ENCODE measurements at regions not wholly inside any gene's neighbourhood (a gene's known extent, or its start where the extent isn't known, plus 50 kb on each side); places are given as distances from the start of the nearest gene placed in this dataset.

DNA sequence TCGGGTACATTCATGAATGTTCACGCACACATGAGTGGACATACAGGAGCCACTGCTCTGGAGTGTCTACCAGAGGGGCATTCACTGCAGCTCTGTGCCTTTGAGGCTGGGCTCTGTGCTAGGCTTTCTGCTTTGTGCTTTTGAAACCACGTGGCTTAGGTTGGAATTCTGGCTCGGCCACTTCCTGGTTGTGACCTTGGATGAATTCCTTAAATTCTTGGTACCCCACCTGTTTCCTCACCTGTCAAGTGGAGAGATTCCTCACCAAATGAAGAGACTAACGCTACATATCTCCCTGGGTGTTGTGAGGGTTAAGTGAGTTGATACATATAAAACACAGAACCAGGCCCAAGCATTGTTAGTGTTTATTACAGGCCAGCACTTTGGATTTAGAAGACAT lies 842.8 kb downstream of the VRK1 start:
- ATAC-seq (ENCODE audit: low read depth) (no peak), DNase-seq (ENCODE audit: low spot score in 2 of 2) (no peak)
- H3K4me1 Mint-ChIP-seq, result no peaks in the 10 kb centered on the region
- no peaks in the 10 kb centered on the region for H3K27me3 Mint-ChIP-seq
- no peaks in the 10 kb centered on the region for H3K36me3 Mint-ChIP-seq
- no peak overlapping the region for H3K4me3 Mint-ChIP-seq
- H3K9me3 Mint-ChIP-seq, result peaks cover 3% of the 10 kb centered on the region
- no peak overlapping the region for H3K27ac Mint-ChIP-seq

DNA sequence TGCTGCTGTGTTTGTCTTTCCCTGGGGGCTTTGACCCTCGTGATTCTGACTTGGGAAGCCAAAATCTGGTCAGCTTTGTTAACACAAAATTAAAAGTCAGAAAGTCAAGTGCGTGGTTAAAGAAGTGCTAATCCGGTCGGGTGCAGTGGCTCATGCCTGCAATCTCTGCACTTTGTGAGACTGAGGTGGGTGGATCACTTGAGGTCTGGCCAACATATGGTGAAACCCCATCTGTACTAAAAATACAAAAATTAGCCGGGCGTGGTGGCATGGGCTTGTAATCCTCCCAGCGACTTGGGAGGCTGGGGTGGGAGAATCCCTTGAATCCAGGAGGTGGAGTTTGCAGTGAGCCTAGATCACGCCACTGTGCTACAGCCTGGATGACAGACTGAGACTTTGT lies 844.6 kb downstream of the VRK1 start:
- no peak for ATAC-seq (ENCODE audit: low read depth)
- no peaks in the 10 kb centered on the region for H3K4me1 Mint-ChIP-seq
- no peak for DNase-seq (ENCODE audit: low spot score in 2 of 2)
- H3K9me3 Mint-ChIP-seq, result peaks cover 3% of the 10 kb centered on the region
- no peak overlapping the region for H3K27ac Mint-ChIP-seq
- H3K27me3 Mint-ChIP-seq, result no peaks in the 10 kb centered on the region
- H3K4me3 Mint-ChIP-seq, result no peak overlapping the region
- H3K36me3 Mint-ChIP-seq, result no peaks in the 10 kb centered on the region

DNA sequence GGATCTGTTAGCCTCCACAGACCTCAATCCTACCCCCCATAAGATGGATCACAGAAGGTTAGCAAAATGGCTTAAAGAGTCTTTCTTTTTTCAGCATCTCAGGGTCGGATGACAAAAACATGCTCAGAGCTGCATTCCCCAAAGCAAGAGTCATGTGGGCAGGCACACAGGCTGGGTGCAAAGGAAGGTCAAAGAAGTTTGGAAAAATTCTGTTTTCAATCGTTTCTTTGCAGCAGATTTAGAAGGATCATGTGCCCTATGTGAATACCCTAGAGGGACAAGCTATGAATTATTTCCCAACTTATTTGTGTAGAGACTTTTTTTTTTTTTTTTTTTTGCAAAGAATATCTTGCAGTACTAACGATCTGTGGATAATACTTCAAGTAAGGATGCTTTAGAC lies 845.4 kb downstream of the VRK1 start:
- H3K36me3 Mint-ChIP-seq, result no peaks in the 10 kb centered on the region
- no peaks in the 10 kb centered on the region for H3K4me1 Mint-ChIP-seq
- no peaks in the 10 kb centered on the region for H3K9me3 Mint-ChIP-seq
- no peaks in the 10 kb centered on the region for H3K27me3 Mint-ChIP-seq
- ATAC-seq (ENCODE audit: low read depth) (no peak), DNase-seq (ENCODE audit: low spot score in 2 of 2) (no peak)
- no peak overlapping the region for H3K27ac Mint-ChIP-seq
- H3K4me3 Mint-ChIP-seq, result no peak overlapping the region

DNA sequence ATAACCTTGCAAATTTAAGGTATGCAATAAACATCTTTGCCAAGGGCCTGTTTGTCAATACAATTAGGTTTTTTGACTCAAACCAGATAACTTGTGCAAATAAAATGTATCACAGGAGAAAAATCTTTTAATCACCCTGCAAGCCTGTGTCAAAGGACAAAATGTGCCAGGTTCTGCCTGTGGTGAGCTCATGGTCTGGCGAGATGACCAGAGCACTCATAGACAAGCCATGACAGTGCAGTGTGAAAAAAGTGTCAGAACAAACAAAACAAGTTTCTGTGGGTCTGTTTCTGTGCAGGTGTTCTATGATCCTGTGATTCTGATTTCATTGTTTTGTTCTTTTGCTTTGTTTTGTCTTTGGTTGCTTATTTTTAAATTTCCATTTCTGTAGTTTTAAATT lies 847.2 kb downstream of the VRK1 start:
- H3K27ac Mint-ChIP-seq, result no peak overlapping the region
- no peaks in the 10 kb centered on the region for H3K9me3 Mint-ChIP-seq
- H3K4me1 Mint-ChIP-seq, result no peaks in the 10 kb centered on the region
- no peak for DNase-seq (ENCODE audit: low spot score in 2 of 2)
- no peak overlapping the region for H3K4me3 Mint-ChIP-seq
- ATAC-seq (ENCODE audit: low read depth), result no peak
- no peaks in the 10 kb centered on the region for H3K36me3 Mint-ChIP-seq
- no peaks in the 10 kb centered on the region for H3K27me3 Mint-ChIP-seq

DNA sequence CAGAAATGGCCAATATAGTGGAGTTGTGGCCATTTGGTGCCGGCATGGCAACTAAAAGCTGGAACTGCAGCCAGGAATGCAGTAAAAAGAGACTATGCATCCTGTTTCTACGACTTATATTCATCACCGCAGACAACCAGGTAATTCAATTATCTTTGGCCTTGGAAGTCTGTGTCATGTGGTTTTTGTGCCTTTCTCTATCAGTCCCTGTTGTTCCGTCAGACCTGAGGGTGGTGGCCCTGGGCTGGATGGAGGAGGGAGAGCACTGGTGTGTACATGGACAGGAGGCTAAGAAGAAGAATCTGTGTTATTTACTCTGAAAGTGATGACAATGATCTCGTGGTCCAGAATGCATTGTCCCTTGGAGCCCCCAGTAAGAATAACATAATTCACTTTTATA lies 852.6 kb downstream of the VRK1 start:
- H3K36me3 Mint-ChIP-seq, result no peaks in the 10 kb centered on the region
- ATAC-seq (ENCODE audit: low read depth), result no peak
- no peak overlapping the region for H3K4me3 Mint-ChIP-seq
- no peak for DNase-seq (ENCODE audit: low spot score in 2 of 2)
- no peaks in the 10 kb centered on the region for H3K4me1 Mint-ChIP-seq
- H3K27ac Mint-ChIP-seq, result no peak overlapping the region
- H3K27me3 Mint-ChIP-seq, result no peaks in the 10 kb centered on the region
- peaks cover 3% of the 10 kb centered on the region for H3K9me3 Mint-ChIP-seq

DNA sequence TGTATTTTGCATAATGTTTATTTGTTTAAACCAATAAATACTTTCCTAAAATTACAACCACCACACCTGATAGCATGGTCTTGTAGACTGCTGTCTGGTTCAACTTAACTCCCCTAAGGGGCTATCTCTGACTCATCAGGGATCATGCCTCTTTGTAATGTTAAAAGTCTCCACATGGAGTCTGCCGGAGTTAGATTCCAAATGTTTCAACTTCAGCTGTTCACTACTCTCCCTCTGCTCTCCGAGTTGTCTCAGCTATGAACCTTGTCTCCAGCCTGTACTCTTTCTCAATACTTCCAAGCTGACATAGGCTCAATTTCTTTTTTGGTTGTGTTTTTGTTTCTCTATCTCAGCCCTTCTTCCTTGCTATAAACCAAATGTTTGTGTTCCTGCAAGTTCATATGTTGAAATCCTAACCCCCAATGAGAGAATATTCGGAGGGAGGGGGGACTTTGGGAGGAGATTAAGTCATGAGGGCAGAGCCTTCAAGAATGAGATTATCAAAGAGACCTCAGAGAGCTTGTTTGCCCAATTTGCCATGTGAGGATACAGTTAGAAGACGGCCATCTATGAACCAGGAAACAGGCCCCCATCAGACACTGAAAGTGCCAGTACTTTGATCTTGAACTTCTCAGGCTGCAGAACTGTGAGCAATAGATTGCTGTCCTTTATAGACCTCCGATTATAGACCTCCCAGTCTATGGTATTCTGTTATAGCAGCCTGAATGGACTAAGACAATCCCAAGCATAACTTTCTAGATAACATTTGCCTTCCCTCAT lies 858.2 kb downstream of the VRK1 start:
- H3K27me3 Mint-ChIP-seq, result no peaks in the 10 kb centered on the region
- ATAC-seq (ENCODE audit: low read depth) (no peak), DNase-seq (ENCODE audit: low spot score in 2 of 2) (no peak)
- H3K4me1 Mint-ChIP-seq, result no peaks in the 10 kb centered on the region
- H3K9me3 Mint-ChIP-seq, result peaks cover 5% of the 10 kb centered on the region
- H3K27ac Mint-ChIP-seq, result no peak overlapping the region
- no peaks in the 10 kb centered on the region for H3K36me3 Mint-ChIP-seq
- H3K4me3 Mint-ChIP-seq, result no peak overlapping the region

DNA sequence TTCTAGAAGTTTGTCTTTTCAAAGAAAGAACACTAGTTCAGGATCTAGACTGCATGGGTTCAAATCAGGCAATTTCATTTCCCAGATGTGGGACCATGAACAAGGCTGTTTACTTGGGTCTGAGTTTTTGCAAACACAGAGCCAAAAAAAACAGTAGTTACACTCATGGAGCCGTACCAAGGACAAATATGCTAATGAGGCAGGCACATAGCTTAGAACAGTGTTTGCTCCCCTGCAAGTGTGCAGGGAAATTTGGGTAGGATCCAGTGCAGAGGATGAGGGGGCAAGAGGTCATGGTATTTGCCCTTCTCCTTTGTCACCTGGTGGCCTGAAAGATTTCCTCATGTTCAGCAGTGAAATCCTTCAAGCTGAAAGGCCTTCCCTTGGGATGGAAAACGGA lies 860.4 kb downstream of the VRK1 start:
- H3K36me3 Mint-ChIP-seq, result no peaks in the 10 kb centered on the region
- H3K4me1 Mint-ChIP-seq, result no peaks in the 10 kb centered on the region
- H3K27ac Mint-ChIP-seq, result no peak overlapping the region
- no peak overlapping the region for H3K4me3 Mint-ChIP-seq
- peaks cover 2% of the 10 kb centered on the region for H3K9me3 Mint-ChIP-seq
- DNase-seq (ENCODE audit: low spot score in 2 of 2) (no peak), ATAC-seq (ENCODE audit: low read depth) (no peak)
- H3K27me3 Mint-ChIP-seq, result no peaks in the 10 kb centered on the region

DNA sequence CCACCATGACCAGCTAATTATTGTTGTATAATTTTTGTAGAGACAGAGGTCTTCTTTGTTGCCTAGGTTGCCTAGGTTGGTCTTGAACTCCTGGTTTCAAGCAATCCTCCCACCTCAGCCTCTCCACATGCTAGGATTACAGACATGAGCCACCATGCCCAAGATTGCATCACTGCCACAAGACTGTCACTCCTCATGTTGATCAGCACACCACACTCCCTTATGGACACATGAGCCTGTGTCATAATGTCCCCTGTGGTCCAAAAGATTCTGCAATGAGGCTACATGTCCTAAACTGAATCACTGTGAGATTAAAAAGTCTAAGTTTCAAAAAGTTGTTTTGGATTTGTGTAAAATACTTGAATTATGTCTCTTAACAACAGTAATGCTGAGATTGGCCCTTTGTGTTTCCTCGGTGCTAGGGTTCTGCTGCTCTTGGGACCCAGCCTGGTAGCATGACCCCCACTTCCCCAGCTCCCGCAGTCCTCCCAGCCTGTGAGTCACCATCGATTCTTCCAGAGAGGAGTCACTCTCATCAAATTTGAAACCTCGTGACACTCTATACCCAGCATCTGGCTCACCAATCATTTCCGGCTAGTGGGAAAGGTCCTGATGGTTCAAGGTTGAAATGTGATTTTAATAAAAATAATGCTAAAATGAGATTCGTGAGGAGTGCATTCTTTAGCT lies 890.9 kb downstream of the VRK1 start:
- Mint-ChIP-seq H3K4me1 (no peaks in the 10 kb centered on the region), H3K27ac (no peak overlapping the region), H3K27me3 (no peaks in the 10 kb centered on the region), H3K9me3 (peaks cover 3% of the 10 kb centered on the region), H3K36me3 (no peaks in the 10 kb centered on the region), H3K4me3 (no peak overlapping the region)
- no peak for ATAC-seq (ENCODE audit: low read depth)
- DNase-seq (ENCODE audit: low spot score in 2 of 2), result no peak

DNA sequence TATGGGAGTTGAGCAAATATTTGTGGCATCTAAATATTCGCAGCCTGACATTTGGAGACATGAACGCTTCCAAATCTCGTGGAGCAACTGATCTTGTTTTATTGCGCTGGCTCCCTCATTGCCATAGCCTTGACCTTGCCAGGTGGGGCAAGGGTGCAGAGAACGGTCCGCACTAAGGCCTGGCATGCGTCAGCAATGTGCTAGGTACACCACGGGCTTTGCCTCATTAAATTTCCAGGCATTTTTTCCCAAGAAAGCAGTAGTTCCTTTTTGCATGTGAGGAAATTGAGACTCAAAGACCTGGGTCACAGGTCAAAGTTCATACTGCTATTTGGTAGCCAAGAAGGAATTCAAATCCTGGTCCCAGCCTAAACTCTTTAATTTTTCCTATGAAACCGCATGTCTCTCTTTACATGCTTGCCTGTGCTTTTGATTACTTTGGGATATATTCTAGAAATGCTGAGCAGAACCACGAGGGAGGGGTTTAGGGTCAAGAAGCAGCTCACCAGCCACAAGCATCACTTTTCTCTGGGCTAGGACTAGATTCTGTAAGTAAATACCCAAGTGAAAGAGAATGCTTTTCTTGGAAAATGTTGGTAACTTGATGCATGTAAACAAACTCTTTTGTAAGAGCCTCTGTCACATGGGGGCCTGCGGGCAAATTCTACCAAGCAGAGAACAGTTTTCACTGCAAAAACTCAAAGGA lies 891.6 kb downstream of the VRK1 start:
- no peaks in the 10 kb centered on the region for H3K36me3 Mint-ChIP-seq
- H3K4me3 Mint-ChIP-seq, result no peak overlapping the region
- no peaks in the 10 kb centered on the region for H3K27me3 Mint-ChIP-seq
- no peak overlapping the region for H3K27ac Mint-ChIP-seq
- DNase-seq (ENCODE audit: low spot score in 2 of 2) (no peak), ATAC-seq (ENCODE audit: low read depth) (no peak)
- H3K9me3 Mint-ChIP-seq, result peaks cover 3% of the 10 kb centered on the region
- no peaks in the 10 kb centered on the region for H3K4me1 Mint-ChIP-seq

DNA sequence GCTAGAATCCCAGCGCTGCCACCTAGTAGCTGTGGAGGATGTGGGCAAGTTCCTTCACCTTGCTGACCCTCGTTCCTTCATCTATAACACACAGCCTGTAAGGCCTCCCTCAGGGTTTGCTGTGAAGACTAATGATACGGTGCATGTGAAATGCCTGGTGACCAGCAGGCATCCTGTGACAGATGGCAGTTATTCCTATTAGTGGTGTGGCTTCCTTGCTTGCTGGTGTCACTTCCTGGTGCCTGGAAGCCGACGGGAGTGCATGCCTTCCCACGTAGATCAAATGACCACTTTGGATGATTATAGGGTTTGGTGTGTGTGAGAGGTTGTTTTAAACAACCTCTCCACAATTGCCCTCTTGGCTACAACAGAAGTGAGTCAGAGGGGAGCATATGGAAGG lies 894.9 kb downstream of the VRK1 start:
- Mint-ChIP-seq H3K36me3 (no peaks in the 10 kb centered on the region), H3K4me3 (no peak overlapping the region), H3K4me1 (no peaks in the 10 kb centered on the region), H3K27me3 (no peaks in the 10 kb centered on the region), H3K27ac (no peak overlapping the region), H3K9me3 (peaks cover 1% of the 10 kb centered on the region)
- no peak for ATAC-seq (ENCODE audit: low read depth)
- DNase-seq (ENCODE audit: low spot score in 2 of 2), result no peak

DNA sequence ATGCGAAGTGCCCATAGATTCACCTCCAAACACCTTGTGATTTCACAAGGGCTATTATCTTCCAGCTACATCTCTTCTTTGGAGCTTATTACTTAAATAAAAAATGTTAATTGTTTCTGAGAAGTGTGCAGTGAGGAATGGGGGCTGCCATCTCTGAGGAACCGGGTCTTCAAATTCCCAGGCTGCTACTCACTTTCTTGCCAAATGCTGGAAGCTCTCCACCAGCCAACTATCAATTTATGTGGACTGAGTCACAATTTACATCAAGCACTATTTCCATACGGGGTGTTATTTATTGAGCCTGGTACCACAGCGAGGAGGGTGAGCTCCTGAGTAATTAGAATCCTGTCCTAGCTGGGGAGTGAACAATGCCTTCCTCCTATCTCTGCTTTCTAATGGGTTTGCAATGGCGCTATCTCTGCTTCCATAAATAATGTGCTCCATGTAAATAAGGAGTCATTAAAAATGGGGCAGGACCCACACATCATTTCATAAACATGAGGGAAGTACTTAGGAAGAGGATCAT lies 898.3 kb downstream of the VRK1 start:
- Mint-ChIP-seq H3K9me3 (peaks cover 10% of the 10 kb centered on the region), H3K4me1 (no peaks in the 10 kb centered on the region)
- DNase-seq (ENCODE audit: low spot score in 2 of 2), result no peak

DNA sequence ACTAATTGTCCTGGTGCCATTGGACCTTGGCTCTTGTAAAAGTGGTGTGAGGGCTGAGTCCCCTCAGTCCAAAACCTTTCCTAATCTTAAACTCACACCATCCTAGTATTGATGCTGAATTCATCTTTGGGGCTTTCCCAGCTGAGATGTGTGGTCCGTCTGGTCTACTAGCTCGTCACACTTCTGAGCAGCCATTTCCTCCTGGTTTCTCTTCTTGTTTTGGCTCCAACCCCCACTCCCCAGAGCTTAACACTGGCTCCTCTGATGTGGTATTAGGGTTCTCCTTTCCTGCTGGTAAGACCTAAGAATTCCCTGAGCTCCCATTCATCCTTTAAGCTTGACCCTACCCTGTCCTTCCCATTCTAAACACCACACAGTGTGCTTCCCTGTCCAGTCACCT lies 900.6 kb downstream of the VRK1 start:
- DNase-seq (ENCODE audit: low spot score in 2 of 2) (no peak), ATAC-seq (ENCODE audit: low read depth) (no peak)
- Mint-ChIP-seq H3K27me3 (peaks cover 1% of the 10 kb centered on the region), H3K9me3 (peaks cover 9% of the 10 kb centered on the region), H3K36me3 (no peaks in the 10 kb centered on the region), H3K4me3 (no peak overlapping the region), H3K27ac (no peak overlapping the region), H3K4me1 (no peaks in the 10 kb centered on the region)

More for the DNA sequence above, 898.3 kb downstream of the VRK1 start:
- H3K27me3 Mint-ChIP-seq, result peaks cover 1% of the 10 kb centered on the region
- H3K36me3 Mint-ChIP-seq, result no peaks in the 10 kb centered on the region
- no peak overlapping the region for H3K4me3 Mint-ChIP-seq
- ATAC-seq (ENCODE audit: low read depth), result no peak
- no peak overlapping the region for H3K27ac Mint-ChIP-seq

DNA sequence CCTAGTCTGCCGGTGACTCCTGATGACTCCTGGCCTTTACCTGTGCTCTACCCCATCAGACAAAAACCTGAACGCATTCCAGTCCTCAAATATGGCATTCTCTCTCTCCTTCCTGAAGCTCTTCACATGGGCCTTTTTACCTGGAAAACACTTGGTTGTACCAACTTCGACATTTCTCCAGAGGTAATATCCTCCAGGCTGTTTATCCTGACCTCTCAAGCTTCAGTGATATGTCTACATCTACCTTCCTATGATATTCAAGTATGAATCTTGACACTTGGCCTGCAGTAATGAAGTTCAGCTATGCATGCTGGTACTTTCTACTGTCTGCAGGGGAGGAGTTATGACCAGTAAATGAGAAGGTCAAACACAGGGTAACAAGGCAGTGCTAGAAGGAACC lies 901.8 kb downstream of the VRK1 start:
- Mint-ChIP-seq H3K27ac (no peak overlapping the region), H3K36me3 (no peaks in the 10 kb centered on the region), H3K9me3 (peaks cover 11% of the 10 kb centered on the region), H3K4me3 (no peak overlapping the region), H3K27me3 (peaks cover 1% of the 10 kb centered on the region), H3K4me1 (no peaks in the 10 kb centered on the region)
- DNase-seq (ENCODE audit: low spot score in 2 of 2) (no peak), ATAC-seq (ENCODE audit: low read depth) (no peak)

DNA sequence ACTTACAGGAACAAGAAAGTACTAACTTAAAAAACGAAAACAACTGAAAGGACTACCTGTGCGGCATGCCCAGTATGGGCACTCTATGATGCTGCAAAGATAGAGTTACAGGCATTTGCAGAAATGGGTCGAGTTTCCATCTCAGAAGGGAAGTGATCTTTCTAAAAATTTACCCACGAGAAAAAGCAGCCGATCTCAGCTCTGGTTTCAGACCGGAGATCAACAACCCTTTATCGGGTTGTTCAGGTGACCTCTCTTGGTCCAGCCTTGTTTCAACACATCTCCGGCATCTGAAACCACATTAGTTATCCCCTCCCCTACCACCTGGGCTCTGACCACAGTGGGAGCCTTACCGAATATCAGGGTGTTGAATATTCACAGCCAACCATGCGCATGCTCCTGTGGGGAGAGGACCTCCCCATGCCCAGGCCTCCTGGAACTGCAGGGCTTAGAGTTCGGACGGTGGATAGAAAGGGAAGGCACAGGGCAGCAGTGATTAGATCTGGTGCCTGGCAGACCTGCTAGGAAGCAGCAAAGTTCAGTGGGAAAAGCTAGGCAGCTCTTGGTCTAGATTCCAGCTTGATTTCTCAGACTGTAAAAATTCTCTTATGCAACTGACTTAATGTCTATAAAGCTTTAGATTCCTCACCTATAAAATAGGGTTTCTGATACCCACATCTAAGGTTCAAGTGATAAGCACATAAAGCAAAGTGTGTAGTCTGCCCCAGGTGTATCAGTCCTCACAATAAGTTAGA lies 906.0 kb downstream of the VRK1 start:
- ATAC-seq (ENCODE audit: low read depth), result no peak
- Mint-ChIP-seq H3K9me3 (peaks cover 8% of the 10 kb centered on the region), H3K27me3 (peaks cover 1% of the 10 kb centered on the region), H3K4me3 (no peak overlapping the region), H3K4me1 (no peaks in the 10 kb centered on the region), H3K36me3 (no peaks in the 10 kb centered on the region), H3K27ac (no peak overlapping the region)
- no peak for DNase-seq (ENCODE audit: low spot score in 2 of 2)
